Thyroid gland (tissue), 4 donors: ENCODE measurements at regions not wholly inside any gene's neighbourhood (a gene's known extent, or its start where the extent isn't known, plus 50 kb on each side); places are given as distances from the start of the nearest gene placed in this dataset.
"Not testable (repeated sequence)": the region's sequence is repeated elsewhere in the genome, so short reads cannot be mapped to it uniquely, and the experiment has no call there.

Experiments used
- CTCF ChIP-seq, 6 experiments: fragments of 200-600 bp in 3 of 6; fragments of 450-650 bp in 3 of 6; sonication (generic) in 3 of 6; IDR thresholded peaks; one replicate each; pipeline ENCODE4 v1.5.1; 2016 to 2019; ENCODE audit warnings: antibody characterized with exemption in 6 of 6, mild to moderate bottlenecking in 2 of 6, inconsistent platforms in 1 of 6, moderate library complexity in 1 of 6
- POLR2A ChIP-seq, 2 donors: fragments of 450-650 bp; IDR thresholded peaks; one replicate each; pipeline ENCODE4 v1.6.1; 2017; ENCODE audit warnings: antibody characterized with exemption in 2 of 2, mild to moderate bottlenecking in 2 of 2, moderate library complexity in 1 of 2

GRCh38 chr6:27635886-27636285 lies 163.0 kb upstream of the ZNF184 start:
- TF ChIP-seq CTCF, POLR2A (IDR thresholded peaks at IDR 0.05): not testable (repeated sequence)
